ENCODE measurements at regions not wholly inside any gene's neighbourhood (a gene's known extent, or its start where the extent isn't known, plus 50 kb on each side); places are given as distances from the start of the nearest gene placed in this dataset.

- TF ChIP-seq POU2F2 (IDR thresholded peaks at IDR 0.05; ENCODE audit: low read depth, low read length) (no peak), POLR2AphosphoS5 (IDR thresholded peaks at IDR 0.05; ENCODE audit: low read depth, low read length) (no peak), POLR2A (IDR thresholded peaks at IDR 0.05; ENCODE audit: low read depth, low read length) (no peak), TAF1 (IDR thresholded peaks at IDR 0.05; ENCODE audit: low read depth, low read length) (no peak), PAX5 (IDR thresholded peaks at IDR 0.05; ENCODE audit: insufficient read depth, low read length, severe bottlenecking) (no peak), SPI1 (IDR thresholded peaks at IDR 0.05; ENCODE audit: low read depth, low read length) (no peak)
- DNase-seq (ENCODE audit: insufficient read length, low spot score), result no peak
- FAIRE-seq, result no peak
Measured at GRCh38 chr13:44281252-44282000, 92.2 kb upstream of the SERP2 start.

- no peak for DNase-seq (ENCODE audit: insufficient read length, low spot score)
- no peak for FAIRE-seq
- TF ChIP-seq POLR2AphosphoS5 (IDR thresholded peaks at IDR 0.05; ENCODE audit: low read depth, low read length), result no peak
- TF ChIP-seq SPI1 (IDR thresholded peaks at IDR 0.05; ENCODE audit: low read depth, low read length), result no peak
- TF ChIP-seq POU2F2 (IDR thresholded peaks at IDR 0.05; ENCODE audit: low read depth, low read length), result no peak
Measured at GRCh38 chr13:44283600-44283999, 90.0 kb upstream of the SERP2 start.

- TF ChIP-seq TAF1 (IDR thresholded peaks at IDR 0.05; ENCODE audit: low read depth, low read length) (no peak), POU2F2 (IDR thresholded peaks at IDR 0.05; ENCODE audit: low read depth, low read length) (no peak), PAX5 (IDR thresholded peaks at IDR 0.05; ENCODE audit: insufficient read depth, low read length, severe bottlenecking) (no peak), POLR2AphosphoS5 (IDR thresholded peaks at IDR 0.05; ENCODE audit: low read depth, low read length) (no peak), POLR2A (IDR thresholded peaks at IDR 0.05; ENCODE audit: low read depth, low read length) (no peak), SPI1 (IDR thresholded peaks at IDR 0.05; ENCODE audit: low read depth, low read length) (no peak)
- DNase-seq (ENCODE audit: insufficient read length, low spot score) (no peak), FAIRE-seq (no peak)
Measured at GRCh38 chr13:44287958-44288357, 85.7 kb upstream of the SERP2 start.

DNA sequence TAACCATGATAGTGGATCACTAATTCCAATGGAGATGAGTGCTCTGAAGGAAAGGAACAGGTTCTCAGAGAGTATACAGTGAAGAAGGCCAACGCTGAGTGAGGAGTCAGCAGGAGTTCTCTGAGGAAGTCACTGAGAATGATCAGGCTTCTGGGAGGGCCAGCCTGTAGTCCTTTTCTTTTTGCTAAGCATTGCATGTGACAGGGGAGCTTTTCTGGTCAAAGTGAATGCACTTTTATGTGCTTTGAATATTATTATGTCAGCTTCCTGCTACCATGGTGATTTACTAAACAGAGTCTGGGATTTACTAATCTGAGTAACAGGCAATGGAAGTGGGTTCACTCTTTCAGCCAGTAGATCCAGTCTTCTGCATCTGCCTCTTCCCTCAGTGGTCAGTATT lies 81.1 kb upstream of the SERP2 start:
- no peak for FAIRE-seq
- TF ChIP-seq PAX5 (IDR thresholded peaks at IDR 0.05; ENCODE audit: insufficient read depth, low read length, severe bottlenecking) (no peak), POLR2A (IDR thresholded peaks at IDR 0.05; ENCODE audit: low read depth, low read length) (no peak), POU2F2 (IDR thresholded peaks at IDR 0.05; ENCODE audit: low read depth, low read length) (no peak), SPI1 (IDR thresholded peaks at IDR 0.05; ENCODE audit: low read depth, low read length) (no peak), TAF1 (IDR thresholded peaks at IDR 0.05; ENCODE audit: low read depth, low read length) (no peak), POLR2AphosphoS5 (IDR thresholded peaks at IDR 0.05; ENCODE audit: low read depth, low read length) (no peak)
- no peak for DNase-seq (ENCODE audit: insufficient read length, low spot score)

GRCh38 chr13:44293374-44293773 lies 80.2 kb upstream of the SERP2 start:
- FAIRE-seq (no peak), DNase-seq (ENCODE audit: insufficient read length, low spot score) (no peak)
- TF ChIP-seq POU2F2 (IDR thresholded peaks at IDR 0.05; ENCODE audit: low read depth, low read length), result no peak
- no peak for TF ChIP-seq POLR2A (IDR thresholded peaks at IDR 0.05; ENCODE audit: low read depth, low read length)
- no peak for TF ChIP-seq PAX5 (IDR thresholded peaks at IDR 0.05; ENCODE audit: insufficient read depth, low read length, severe bottlenecking)
- TF ChIP-seq SPI1 (IDR thresholded peaks at IDR 0.05; ENCODE audit: low read depth, low read length), result no peak
- TF ChIP-seq POLR2AphosphoS5 (IDR thresholded peaks at IDR 0.05; ENCODE audit: low read depth, low read length), result no peak
- no peak for TF ChIP-seq TAF1 (IDR thresholded peaks at IDR 0.05; ENCODE audit: low read depth, low read length)

- TF ChIP-seq SPI1 (IDR thresholded peaks at IDR 0.05; ENCODE audit: low read depth, low read length), result no peak
- TF ChIP-seq POLR2A (IDR thresholded peaks at IDR 0.05; ENCODE audit: low read depth, low read length), result no peak
- no peak for TF ChIP-seq PAX5 (IDR thresholded peaks at IDR 0.05; ENCODE audit: insufficient read depth, low read length, severe bottlenecking)
- TF ChIP-seq TAF1 (IDR thresholded peaks at IDR 0.05; ENCODE audit: low read depth, low read length), result no peak
- DNase-seq (ENCODE audit: insufficient read length, low spot score) (no peak), FAIRE-seq (no peak)
Measured at GRCh38 chr13:44293908-44294735, 79.5 kb upstream of the SERP2 start.

GRCh38 chr13:44294876-44295275 lies 78.7 kb upstream of the SERP2 start:
- no peak for TF ChIP-seq POLR2AphosphoS5 (IDR thresholded peaks at IDR 0.05; ENCODE audit: low read depth, low read length)
- TF ChIP-seq TAF1 (IDR thresholded peaks at IDR 0.05; ENCODE audit: low read depth, low read length), result no peak
- no peak for TF ChIP-seq SPI1 (IDR thresholded peaks at IDR 0.05; ENCODE audit: low read depth, low read length)
- no peak for TF ChIP-seq POU2F2 (IDR thresholded peaks at IDR 0.05; ENCODE audit: low read depth, low read length)
- no peak for TF ChIP-seq POLR2A (IDR thresholded peaks at IDR 0.05; ENCODE audit: low read depth, low read length)
- no peak for TF ChIP-seq PAX5 (IDR thresholded peaks at IDR 0.05; ENCODE audit: insufficient read depth, low read length, severe bottlenecking)
- FAIRE-seq (no peak), DNase-seq (ENCODE audit: insufficient read length, low spot score) (no peak)

DNA sequence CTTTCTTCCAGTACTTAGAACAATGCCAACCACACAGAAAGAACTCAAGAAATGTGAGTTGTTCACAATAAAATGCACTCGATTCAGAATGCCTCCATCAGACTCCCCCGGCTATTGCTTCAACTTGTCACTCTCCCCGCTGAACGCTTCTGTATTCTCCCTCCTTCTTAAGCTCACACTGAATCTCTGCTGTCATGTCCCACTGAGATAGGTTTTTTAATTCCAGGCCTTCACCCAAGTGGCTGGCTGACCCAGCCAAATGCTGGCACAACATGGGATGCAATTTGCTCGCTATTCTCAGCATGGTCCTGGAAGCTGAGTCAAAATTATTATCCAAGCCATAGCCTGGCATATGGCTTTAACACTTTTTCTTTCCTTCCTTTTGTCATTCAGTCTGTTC lies 76.8 kb upstream of the SERP2 start:
- FAIRE-seq (no peak), DNase-seq (ENCODE audit: insufficient read length, low spot score) (no peak)
- TF ChIP-seq TAF1 (IDR thresholded peaks at IDR 0.05; ENCODE audit: low read depth, low read length) (no peak), POLR2AphosphoS5 (IDR thresholded peaks at IDR 0.05; ENCODE audit: low read depth, low read length) (no peak), POU2F2 (IDR thresholded peaks at IDR 0.05; ENCODE audit: low read depth, low read length) (no peak), SPI1 (IDR thresholded peaks at IDR 0.05; ENCODE audit: low read depth, low read length) (no peak)

DNA sequence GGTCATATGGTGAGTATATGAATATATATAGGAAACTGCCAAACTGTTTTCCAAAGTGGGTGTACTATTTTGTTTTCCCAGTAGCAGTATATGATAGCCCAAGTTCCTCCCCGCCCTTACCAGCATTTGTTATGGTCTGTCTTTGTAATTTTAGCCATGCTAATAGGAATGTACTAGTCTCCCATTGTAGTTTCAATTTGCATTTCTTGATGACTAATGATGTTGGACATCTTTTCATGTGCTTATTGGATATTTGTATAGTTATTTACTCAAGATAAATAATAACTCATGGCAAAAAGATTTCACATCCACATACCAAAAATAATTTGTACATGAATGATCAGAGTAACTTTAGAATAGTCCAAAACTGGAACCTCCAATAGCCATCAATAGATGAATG lies 75.3 kb upstream of the SERP2 start:
- TF ChIP-seq PAX5 (IDR thresholded peaks at IDR 0.05; ENCODE audit: insufficient read depth, low read length, severe bottlenecking) (no peak), TAF1 (IDR thresholded peaks at IDR 0.05; ENCODE audit: low read depth, low read length) (no peak), POLR2AphosphoS5 (IDR thresholded peaks at IDR 0.05; ENCODE audit: low read depth, low read length) (no peak), SPI1 (IDR thresholded peaks at IDR 0.05; ENCODE audit: low read depth, low read length) (no peak)
- no peak for DNase-seq (ENCODE audit: insufficient read length, low spot score)
- FAIRE-seq, result no peak
